Thoracic aorta (tissue), 2 donors: ENCODE measurements at regions not wholly inside any gene's neighbourhood (a gene's known extent, or its start where the extent isn't known, plus 50 kb on each side); places are given as distances from the start of the nearest gene placed in this dataset.
A peak's percentile ranks its signal among the peaks of the same experiment; 100 is the strongest.
"Not testable (repeated sequence)": the region's sequence is repeated elsewhere in the genome, so short reads cannot be mapped to it uniquely, and the experiment has no call there.

Experiments
- ATAC-seq: fragments of 150-250 bp; one replicate; pipeline ENCODE4 v1.8.0; 2017; ENCODE audit warnings: low read depth; ENCODE audit not compliant: insufficient number of reproducible peaks, low FRiP score
- DNase-seq: peaks from one replicate; pipeline ENCODE4 v3.0.0-alpha.2; 2020; ENCODE audit warnings: low spot score
- H3K27ac ChIP-seq, 2 donors: fragments of 200-600 bp; sonication (generic); 1 replicate in 1 of 2; 2 replicates in 1 of 2; pipeline ENCODE4 v1.5.1; 2016; ENCODE audit warnings: mild to moderate bottlenecking in 2 of 2, moderate library complexity in 2 of 2
- H3K27me3 ChIP-seq: fragments of 200-600 bp; sonication (generic); replicated peaks from 2 replicates; pipeline ENCODE4 v1.6.0; 2016; ENCODE audit warnings: mild to moderate bottlenecking; ENCODE audit not compliant: insufficient read depth
- H3K36me3 ChIP-seq: fragments of 200-600 bp; sonication (generic); one replicate; pipeline ENCODE4 v1.5.1; 2016
- H3K4me1 ChIP-seq, 2 donors: fragments of 200-600 bp; sonication (generic); 1 replicate in 1 of 2; 2 replicates in 1 of 2; pipeline versions ENCODE4 v1.5.1 to v1.6.0; 2016; ENCODE audit warnings: low read depth in 2 of 2, mild to moderate bottlenecking in 1 of 2; ENCODE audit not compliant: control insufficient read depth in 1 of 2
- H3K4me3 ChIP-seq: fragments of 200-600 bp; sonication (generic); 2 replicates; pipeline ENCODE4 v1.5.1; 2016; ENCODE audit warnings: mild to moderate bottlenecking
- H3K9me3 ChIP-seq: fragments of 200-600 bp; sonication (generic); 2 replicates; pipeline ENCODE4 v1.5.1; 2016
- CTCF ChIP-seq: fragments of 200-600 bp; sonication (generic); IDR thresholded peaks from one replicate; pipeline ENCODE4 v1.5.1; 2019; ENCODE audit warnings: antibody characterized with exemption

GRCh38 chr12:75628916-75629315, 117.5 kb upstream of the KRR1 start:
- no peak overlapping the region for H3K27ac ChIP-seq
- no peaks in the 10 kb centered on the region for H3K9me3 ChIP-seq
- no peaks in the 10 kb centered on the region for H3K36me3 ChIP-seq
- ATAC-seq (no peak), DNase-seq (no peak)
- no peak for TF ChIP-seq CTCF
- H3K4me1 ChIP-seq: peaks cover 0 to 6% of the 10 kb centered on the region in 2 donors
- no peaks in the 10 kb centered on the region for H3K27me3 ChIP-seq
- no peak overlapping the region for H3K4me3 ChIP-seq

- H3K27me3 ChIP-seq: no peaks in the 10 kb centered on the region
- no peak for DNase-seq
- no peak overlapping the region for H3K27ac ChIP-seq
- no peak for ATAC-seq
- H3K4me1 ChIP-seq: peaks cover 0 to 10% of the 10 kb centered on the region in 2 donors
- H3K36me3 ChIP-seq: no peaks in the 10 kb centered on the region
- no peak for TF ChIP-seq CTCF
- H3K4me3 ChIP-seq: no peak overlapping the region
- H3K9me3 ChIP-seq: no peaks in the 10 kb centered on the region
Observed at GRCh38 chr12:75628511-75628910, 117.1 kb upstream of the KRR1 start.

- no peak for DNase-seq
- ATAC-seq: peak; percentile 60
- Histone ChIP-seq H3K36me3 (no peaks in the 10 kb centered on the region), H3K4me1 (peaks cover 0 to 5% of the 10 kb centered on the region in 2 donors), H3K9me3 (no peaks in the 10 kb centered on the region), H3K4me3 (no peak overlapping the region), H3K27ac (no peak overlapping the region), H3K27me3 (no peaks in the 10 kb centered on the region)
- no peak for TF ChIP-seq CTCF
Observed at GRCh38 chr12:75623631-75624154, 112.3 kb upstream of the KRR1 start.

- Histone ChIP-seq H3K27me3 (no peaks in the 10 kb centered on the region), H3K9me3 (no peaks in the 10 kb centered on the region), H3K27ac (no peak overlapping the region), H3K36me3 (no peaks in the 10 kb centered on the region), H3K4me1 (peaks cover 0 to 5% of the 10 kb centered on the region in 2 donors), H3K4me3 (no peak overlapping the region)
- no peak for TF ChIP-seq CTCF
- no peak for DNase-seq
- ATAC-seq: no peak
Observed at GRCh38 chr12:75622492-75622891, 111.1 kb upstream of the KRR1 start.

- H3K27me3 ChIP-seq, H3K4me1 ChIP-seq, H3K27ac ChIP-seq, H3K9me3 ChIP-seq, H3K4me3 ChIP-seq, H3K36me3 ChIP-seq, DNase-seq, ATAC-seq: not testable (repeated sequence)
Observed at GRCh38 chr12:75614396-75614795, 103.0 kb upstream of the KRR1 start.

- ATAC-seq (no peak), DNase-seq (no peak)
- H3K9me3 ChIP-seq: no peaks in the 10 kb centered on the region
- no peaks in the 10 kb centered on the region for H3K27me3 ChIP-seq
- no peak overlapping the region for H3K27ac ChIP-seq
- H3K4me3 ChIP-seq: no peak overlapping the region
- TF ChIP-seq CTCF: no peak
- H3K36me3 ChIP-seq: no peaks in the 10 kb centered on the region
- no peaks in the 10 kb centered on the region for H3K4me1 ChIP-seq
Observed at GRCh38 chr12:75613981-75614380, 102.6 kb upstream of the KRR1 start.
